Epithelial cell of proximal tubule (primary cell): ENCODE measurements at regions not wholly inside any gene's neighbourhood (a gene's known extent, or its start where the extent isn't known, plus 50 kb on each side); places are given as distances from the start of the nearest gene placed in this dataset.
"Not testable (repeated sequence)": the region's sequence is repeated elsewhere in the genome, so short reads cannot be mapped to it uniquely, and the experiment has no call there.

Experiments
- DNase-seq: peaks from one replicate; pipeline ENCODE4 v3.0.0-alpha.2; 2011; ENCODE audit warnings: low read depth
- H3K4me3 ChIP-seq: 2 replicates; pipeline ENCODE4 v1.5.1; 2011; ENCODE audit warnings: low read depth, mild to moderate bottlenecking, low read length
- TF ChIP-seq, protein P1 (sequence below): conservative IDR thresholded peaks from 2 replicates; pipeline ENCODE4 v1.5.1; 2012; ENCODE audit warnings: low read depth, mild to moderate bottlenecking, low read length

DNA sequence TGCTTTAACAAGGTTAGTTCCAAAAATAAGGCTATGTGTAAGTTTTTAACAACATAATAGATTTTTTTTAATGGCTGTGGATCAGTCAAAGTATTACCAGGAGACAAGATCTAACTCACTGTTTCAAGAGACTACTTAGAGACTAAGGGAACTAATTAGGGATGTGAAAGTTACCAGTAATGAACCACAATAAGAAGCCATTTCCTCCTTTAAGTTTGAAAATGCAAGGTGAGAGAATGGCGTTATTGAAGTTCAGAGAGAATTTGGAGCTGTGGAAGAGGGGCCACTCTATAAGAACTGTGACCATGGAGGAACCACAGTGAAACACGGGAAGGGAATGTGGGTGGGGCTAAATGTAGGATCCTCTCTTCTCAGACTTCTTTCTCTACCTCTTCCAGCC lies 624.2 kb downstream of the GLUD2 start:
- no peak for DNase-seq
- TF ChIP-seq, protein P1, sequence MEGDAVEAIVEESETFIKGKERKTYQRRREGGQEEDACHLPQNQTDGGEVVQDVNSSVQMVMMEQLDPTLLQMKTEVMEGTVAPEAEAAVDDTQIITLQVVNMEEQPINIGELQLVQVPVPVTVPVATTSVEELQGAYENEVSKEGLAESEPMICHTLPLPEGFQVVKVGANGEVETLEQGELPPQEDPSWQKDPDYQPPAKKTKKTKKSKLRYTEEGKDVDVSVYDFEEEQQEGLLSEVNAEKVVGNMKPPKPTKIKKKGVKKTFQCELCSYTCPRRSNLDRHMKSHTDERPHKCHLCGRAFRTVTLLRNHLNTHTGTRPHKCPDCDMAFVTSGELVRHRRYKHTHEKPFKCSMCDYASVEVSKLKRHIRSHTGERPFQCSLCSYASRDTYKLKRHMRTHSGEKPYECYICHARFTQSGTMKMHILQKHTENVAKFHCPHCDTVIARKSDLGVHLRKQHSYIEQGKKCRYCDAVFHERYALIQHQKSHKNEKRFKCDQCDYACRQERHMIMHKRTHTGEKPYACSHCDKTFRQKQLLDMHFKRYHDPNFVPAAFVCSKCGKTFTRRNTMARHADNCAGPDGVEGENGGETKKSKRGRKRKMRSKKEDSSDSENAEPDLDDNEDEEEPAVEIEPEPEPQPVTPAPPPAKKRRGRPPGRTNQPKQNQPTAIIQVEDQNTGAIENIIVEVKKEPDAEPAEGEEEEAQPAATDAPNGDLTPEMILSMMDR = no peak
- no peak overlapping the region for H3K4me3 ChIP-seq

DNA sequence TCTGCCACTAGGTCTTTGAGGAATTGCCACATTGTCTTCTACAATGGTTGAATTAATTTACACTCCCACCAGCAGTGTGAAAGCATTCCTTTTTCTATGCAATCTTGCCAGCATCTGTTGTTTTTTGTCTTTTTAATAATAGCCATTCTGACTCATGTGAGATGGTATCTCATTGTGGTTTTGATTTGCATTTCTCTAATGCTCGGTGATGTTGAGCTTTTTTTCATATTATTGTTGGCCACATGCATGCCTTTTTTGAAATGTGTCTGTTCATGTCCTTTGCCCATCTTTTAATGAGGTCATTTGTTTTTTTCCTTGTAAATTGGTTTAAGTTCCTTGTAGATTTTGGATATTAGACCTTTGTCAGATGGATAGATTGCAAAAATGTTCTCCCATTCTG lies 661.8 kb downstream of the GLUD2 start:
- H3K4me3 ChIP-seq, DNase-seq: not testable (repeated sequence)

DNA sequence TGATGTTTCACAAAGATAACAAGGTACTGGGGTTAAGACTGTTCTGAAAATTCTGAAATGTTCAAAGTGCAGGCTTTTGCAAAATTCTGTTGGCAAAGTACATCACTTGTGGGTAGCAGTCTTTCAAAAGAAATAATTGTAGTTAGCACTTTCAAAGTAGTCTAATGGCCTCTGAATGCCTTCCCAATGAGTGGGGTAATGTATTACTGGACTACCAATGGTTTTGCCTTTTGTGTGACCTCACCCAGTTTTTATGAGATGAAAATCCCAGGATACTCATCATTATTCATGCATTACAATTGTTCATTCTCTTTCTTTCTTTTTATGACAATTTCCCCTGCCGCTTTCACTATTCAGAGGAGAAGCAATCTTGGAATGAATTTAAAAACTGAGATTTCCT lies 686.1 kb downstream of the GLUD2 start:
- DNase-seq = no peak
- H3K4me3 ChIP-seq = no peak overlapping the region

DNA sequence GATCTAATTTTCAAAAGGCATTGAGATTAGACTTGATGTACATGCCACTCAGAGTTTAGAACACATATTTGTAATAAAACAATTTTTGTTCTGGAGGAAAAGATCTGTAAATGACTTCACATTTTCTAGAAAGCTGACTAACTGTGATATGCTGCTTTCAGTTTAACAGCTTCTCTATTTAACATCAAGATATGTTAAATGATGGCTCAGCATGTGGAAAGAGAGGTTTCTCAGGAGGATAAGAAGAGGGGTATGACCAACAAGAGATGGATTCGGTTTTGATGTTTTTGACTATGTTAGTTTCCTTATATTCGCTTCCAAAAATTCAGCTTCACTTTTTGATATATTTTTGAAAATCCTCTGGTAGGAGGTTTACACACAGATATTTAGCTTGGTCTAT lies 698.7 kb downstream of the GLUD2 start:
- no peak overlapping the region for H3K4me3 ChIP-seq
- TF ChIP-seq, protein P1 = no peak
- DNase-seq = no peak

More for the DNA sequence above, 686.1 kb downstream of the GLUD2 start:
- TF ChIP-seq, protein P1 = no peak

DNA sequence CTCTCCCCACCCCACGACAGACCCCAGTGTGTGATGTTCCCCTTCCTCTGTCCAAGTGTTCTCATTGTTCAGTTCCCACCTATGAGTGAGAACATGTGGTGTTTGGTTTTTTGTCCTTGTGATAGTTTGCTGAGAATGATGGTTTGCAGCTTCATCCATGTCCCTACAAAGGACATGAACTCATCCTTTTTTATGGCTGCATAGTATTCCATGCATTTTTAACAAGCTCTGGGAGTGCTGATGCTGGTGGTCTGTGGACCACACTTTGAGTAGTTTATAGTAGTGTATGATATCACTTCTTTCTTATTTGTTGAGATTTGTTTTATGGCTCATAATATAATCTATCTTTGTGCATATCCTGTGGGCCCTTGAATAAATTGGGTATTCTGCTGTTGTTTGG lies 706.2 kb downstream of the GLUD2 start:
- H3K4me3 ChIP-seq, DNase-seq: not testable (repeated sequence)

DNA sequence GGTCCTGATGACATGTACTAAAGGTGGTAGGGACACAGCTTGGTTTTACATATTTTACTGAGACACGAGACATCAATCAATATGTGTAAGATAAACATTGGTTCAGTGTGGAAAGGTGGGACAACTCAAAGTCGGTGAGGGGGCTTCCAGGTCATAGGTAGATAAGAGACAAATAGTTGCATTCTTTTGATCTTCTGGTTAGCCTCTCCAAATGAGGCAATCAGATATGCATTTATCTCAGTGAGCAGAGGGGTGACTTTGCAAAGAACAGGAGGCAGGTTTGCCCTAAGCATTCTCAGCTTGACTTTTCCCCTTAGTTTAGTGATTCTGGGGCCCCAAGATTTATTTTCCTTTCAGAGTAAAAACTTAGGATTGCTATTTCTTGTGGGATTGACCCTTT lies 706.9 kb downstream of the GLUD2 start:
- H3K4me3 ChIP-seq = no peak overlapping the region
- TF ChIP-seq, protein P1 = no peak
- no peak for DNase-seq

DNA sequence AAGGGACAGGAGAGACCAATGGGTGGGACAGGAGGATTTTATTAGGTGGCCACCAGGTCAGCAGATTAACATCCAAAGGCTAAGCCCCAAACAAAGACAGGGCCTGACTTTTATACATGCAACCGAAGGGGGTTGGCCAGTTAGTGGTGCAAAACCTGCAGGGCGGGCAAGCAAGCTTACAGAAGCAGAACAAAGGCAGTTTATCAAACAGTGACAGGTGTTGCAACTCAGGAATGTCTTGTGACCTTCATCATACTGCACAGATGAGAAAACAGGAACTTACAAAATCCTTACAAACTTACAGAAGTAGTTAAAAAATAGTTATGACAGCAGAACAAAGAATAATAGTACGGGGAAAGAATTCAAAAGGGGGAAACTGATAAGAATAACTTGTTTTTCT lies 708.1 kb downstream of the GLUD2 start:
- peak; percentile 31 for DNase-seq
- no peak overlapping the region for H3K4me3 ChIP-seq
- TF ChIP-seq, protein P1 = no peak

DNA sequence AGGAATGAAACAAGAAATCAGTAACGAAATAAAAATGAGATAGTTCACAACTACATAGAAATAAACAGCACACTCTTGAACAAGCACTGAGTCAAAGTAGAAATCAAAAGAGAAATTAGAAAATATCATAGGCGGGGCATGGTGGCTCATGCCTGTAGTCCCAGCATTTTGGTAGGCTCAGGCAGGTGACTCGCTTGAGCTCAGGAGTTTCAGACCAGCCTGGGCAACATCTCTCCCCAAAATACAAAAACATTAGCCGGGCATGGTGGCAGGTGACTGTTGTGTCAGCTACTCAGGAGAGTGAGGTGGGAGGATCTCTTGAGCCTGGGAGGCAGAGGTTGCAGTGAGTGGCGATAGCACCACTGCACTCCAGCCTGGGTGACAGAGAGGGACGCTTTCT lies 714.4 kb downstream of the GLUD2 start:
- H3K4me3 ChIP-seq = no peak overlapping the region
- TF ChIP-seq, protein P1 = no peak
- DNase-seq = no peak
